ENCODE measurements at regions not wholly inside any gene's neighbourhood (a gene's known extent, or its start where the extent isn't known, plus 50 kb on each side); places are given as distances from the start of the nearest gene placed in this dataset.

GRCh38 chr10:78589687-78590086, 479.1 kb upstream of the ZMIZ1 start:
- Histone ChIP-seq H3K18ac (ENCODE audit: low read length) (no peak overlapping the region), H3K4ac (ENCODE audit: low read length) (no peak overlapping the region), H2BK120ac (ENCODE audit: low read depth, low read length) (no peak overlapping the region), H3K36me3 (replicated peaks in 1 of 2; ENCODE audit: control insufficient read depth in 2 of 2, insufficient read depth in 2 of 2, low read length in 2 of 2) (no peaks in the 10 kb centered on the region), H3K4me3 (ENCODE audit: low read length in 2 of 2) (no peak overlapping the region), H2BK15ac (ENCODE audit: low read length) (no peak overlapping the region), H4K8ac (ENCODE audit: low read depth, low read length) (no peak overlapping the region), H3K14ac (ENCODE audit: low read length) (no peak overlapping the region), H2AFZ (ENCODE audit: low read length) (no peak overlapping the region), H3K4me2 (ENCODE audit: insufficient read depth, low read length, poor library complexity, severe bottlenecking) (no peak overlapping the region), H2BK5ac (ENCODE audit: low read length) (no peak overlapping the region), H3K9me3 (replicated peaks in 1 of 2; ENCODE audit: control insufficient read depth in 2 of 2, insufficient read depth in 1 of 2, low read depth in 1 of 2, low read length in 2 of 2) (no peaks in the 10 kb centered on the region), H4K91ac (ENCODE audit: low read depth, low read length, poor library complexity) (no peak overlapping the region), H2AK5ac (ENCODE audit: low read depth, low read length) (no peak overlapping the region), H3K23ac (ENCODE audit: low read depth, low read length, poor library complexity) (no peak overlapping the region), H3K4me1 (ENCODE audit: control insufficient read depth in 2 of 2, insufficient read depth in 1 of 2, low read depth in 1 of 2, low read length in 2 of 2) (peaks cover 3 to 5% of the 10 kb centered on the region in 2 donors), H2BK12ac (ENCODE audit: low read length) (no peak overlapping the region), H3K79me1 (ENCODE audit: low read depth, low read length) (no peaks in the 10 kb centered on the region), H3K27ac (replicated peaks; ENCODE audit: low read length) (no peak overlapping the region), H3K9ac (ENCODE audit: low read depth, low read length, poor library complexity) (no peak overlapping the region), H3K27me3 (ENCODE audit: control insufficient read depth in 3 of 3, insufficient read depth in 3 of 3, low read depth in 1 of 3, low read length in 3 of 3) (no peaks in the 10 kb centered on the region)
- no CpG with 5 or more reads among the region's 3 CpGs for WGBS, 2 donors (ENCODE audit: extremely low coverage in 2 of 2, insufficient read length in 2 of 2, insufficient replicate concordance in 1 of 2)
- no peak for DNase-seq (ENCODE audit: low spot score)

- Histone ChIP-seq H3K9ac (ENCODE audit: low read depth, low read length, poor library complexity) (no peak overlapping the region), H4K8ac (ENCODE audit: low read depth, low read length) (no peak overlapping the region), H4K91ac (ENCODE audit: low read depth, low read length, poor library complexity) (no peak overlapping the region), H2BK15ac (ENCODE audit: low read length) (no peak overlapping the region), H3K36me3 (replicated peaks in 1 of 2; ENCODE audit: control insufficient read depth in 2 of 2, insufficient read depth in 2 of 2, low read length in 2 of 2) (no peaks in the 10 kb centered on the region), H3K9me3 (replicated peaks in 1 of 2; ENCODE audit: control insufficient read depth in 2 of 2, insufficient read depth in 1 of 2, low read depth in 1 of 2, low read length in 2 of 2) (no peaks in the 10 kb centered on the region), H3K4me3 (ENCODE audit: low read length in 2 of 2) (no peak overlapping the region), H3K4me1 (ENCODE audit: control insufficient read depth in 2 of 2, insufficient read depth in 1 of 2, low read depth in 1 of 2, low read length in 2 of 2) (peaks cover 0 to 3% of the 10 kb centered on the region in 2 donors), H3K27me3 (ENCODE audit: control insufficient read depth in 3 of 3, insufficient read depth in 3 of 3, low read depth in 1 of 3, low read length in 3 of 3) (no peaks in the 10 kb centered on the region), H3K23ac (ENCODE audit: low read depth, low read length, poor library complexity) (no peak overlapping the region), H3K79me1 (ENCODE audit: low read depth, low read length) (no peaks in the 10 kb centered on the region), H3K14ac (ENCODE audit: low read length) (no peak overlapping the region), H2BK5ac (ENCODE audit: low read length) (no peak overlapping the region), H2BK12ac (ENCODE audit: low read length) (no peak overlapping the region), H3K4ac (ENCODE audit: low read length) (no peak overlapping the region), H3K27ac (replicated peaks; ENCODE audit: low read length) (no peak overlapping the region), H2BK120ac (ENCODE audit: low read depth, low read length) (no peak overlapping the region), H3K4me2 (ENCODE audit: insufficient read depth, low read length, poor library complexity, severe bottlenecking) (no peak overlapping the region), H2AFZ (ENCODE audit: low read length) (no peak overlapping the region), H2AK5ac (ENCODE audit: low read depth, low read length) (no peak overlapping the region), H3K18ac (ENCODE audit: low read length) (no peak overlapping the region)
- WGBS, 2 donors (ENCODE audit: extremely low coverage in 2 of 2, insufficient read length in 2 of 2, insufficient replicate concordance in 1 of 2) = no CpG with 5 or more reads among the region's 2 CpGs
- no peak for DNase-seq (ENCODE audit: low spot score)
These were observed 477.7 kb upstream of the ZMIZ1 start for GRCh38 chr10:78591066-78591465.

GRCh38 chr10:78594559-78595268, 474.1 kb upstream of the ZMIZ1 start:
- no peak overlapping the region for H3K9ac ChIP-seq (ENCODE audit: low read depth, low read length, poor library complexity)
- no peaks in the 10 kb centered on the region for H3K9me3 ChIP-seq (replicated peaks in 1 of 2; ENCODE audit: control insufficient read depth in 2 of 2, insufficient read depth in 1 of 2, low read depth in 1 of 2, low read length in 2 of 2)
- no peaks in the 10 kb centered on the region for H3K27me3 ChIP-seq (ENCODE audit: control insufficient read depth in 3 of 3, insufficient read depth in 3 of 3, low read depth in 1 of 3, low read length in 3 of 3)
- no peak for DNase-seq (ENCODE audit: low spot score)
- no peak overlapping the region for H3K27ac ChIP-seq (replicated peaks; ENCODE audit: low read length)
- no peak overlapping the region for H2AK5ac ChIP-seq (ENCODE audit: low read depth, low read length)
- H3K23ac ChIP-seq (ENCODE audit: low read depth, low read length, poor library complexity) = no peak overlapping the region
- H3K36me3 ChIP-seq (replicated peaks in 1 of 2; ENCODE audit: control insufficient read depth in 2 of 2, insufficient read depth in 2 of 2, low read length in 2 of 2) = no peaks in the 10 kb centered on the region
- no peak overlapping the region for H3K4me2 ChIP-seq (ENCODE audit: insufficient read depth, low read length, poor library complexity, severe bottlenecking)
- H2BK15ac ChIP-seq (ENCODE audit: low read length) = no peak overlapping the region
- no peak overlapping the region for H3K18ac ChIP-seq (ENCODE audit: low read length)
- H2BK120ac ChIP-seq (ENCODE audit: low read depth, low read length) = no peak overlapping the region
- no peak overlapping the region for H3K4me3 ChIP-seq (ENCODE audit: low read length in 2 of 2)
- no peak overlapping the region for H2BK12ac ChIP-seq (ENCODE audit: low read length)
- no CpG with 5 or more reads among the region's 7 CpGs for WGBS, 2 donors (ENCODE audit: extremely low coverage in 2 of 2, insufficient read length in 2 of 2, insufficient replicate concordance in 1 of 2)
- H4K8ac ChIP-seq (ENCODE audit: low read depth, low read length) = no peak overlapping the region
- H3K4ac ChIP-seq (ENCODE audit: low read length) = no peak overlapping the region
- H3K14ac ChIP-seq (ENCODE audit: low read length) = no peak overlapping the region
- H2AFZ ChIP-seq (ENCODE audit: low read length) = no peak overlapping the region
- no peak overlapping the region for H4K91ac ChIP-seq (ENCODE audit: low read depth, low read length, poor library complexity)
- no peaks in the 10 kb centered on the region for H3K4me1 ChIP-seq (ENCODE audit: control insufficient read depth in 2 of 2, insufficient read depth in 1 of 2, low read depth in 1 of 2, low read length in 2 of 2)
- H3K79me1 ChIP-seq (ENCODE audit: low read depth, low read length) = no peaks in the 10 kb centered on the region
- no peak overlapping the region for H2BK5ac ChIP-seq (ENCODE audit: low read length)

- H3K14ac ChIP-seq (ENCODE audit: low read length) = no peak overlapping the region
- no peak overlapping the region for H3K9ac ChIP-seq (ENCODE audit: low read depth, low read length, poor library complexity)
- H3K36me3 ChIP-seq (replicated peaks in 1 of 2; ENCODE audit: control insufficient read depth in 2 of 2, insufficient read depth in 2 of 2, low read length in 2 of 2) = no peaks in the 10 kb centered on the region
- no peak overlapping the region for H4K8ac ChIP-seq (ENCODE audit: low read depth, low read length)
- no peak overlapping the region for H3K18ac ChIP-seq (ENCODE audit: low read length)
- no peak overlapping the region for H3K4ac ChIP-seq (ENCODE audit: low read length)
- no peak overlapping the region for H2AFZ ChIP-seq (ENCODE audit: low read length)
- H2BK5ac ChIP-seq (ENCODE audit: low read length) = no peak overlapping the region
- no peak overlapping the region for H2BK12ac ChIP-seq (ENCODE audit: low read length)
- H2BK15ac ChIP-seq (ENCODE audit: low read length) = no peak overlapping the region
- H3K79me1 ChIP-seq (ENCODE audit: low read depth, low read length) = no peaks in the 10 kb centered on the region
- H2BK120ac ChIP-seq (ENCODE audit: low read depth, low read length) = no peak overlapping the region
- H3K9me3 ChIP-seq (replicated peaks in 1 of 2; ENCODE audit: control insufficient read depth in 2 of 2, insufficient read depth in 1 of 2, low read depth in 1 of 2, low read length in 2 of 2) = no peaks in the 10 kb centered on the region
- no peak for DNase-seq (ENCODE audit: low spot score)
- WGBS, 2 donors (ENCODE audit: extremely low coverage in 2 of 2, insufficient read length in 2 of 2, insufficient replicate concordance in 1 of 2) = no CpG with 5 or more reads among the region's 5 CpGs
- H2AK5ac ChIP-seq (ENCODE audit: low read depth, low read length) = no peak overlapping the region
- H3K23ac ChIP-seq (ENCODE audit: low read depth, low read length, poor library complexity) = no peak overlapping the region
- H3K4me3 ChIP-seq (ENCODE audit: low read length in 2 of 2) = no peak overlapping the region
- H3K4me2 ChIP-seq (ENCODE audit: insufficient read depth, low read length, poor library complexity, severe bottlenecking) = no peak overlapping the region
- peaks cover 0 to 2% of the 10 kb centered on the region in 2 donors for H3K4me1 ChIP-seq (ENCODE audit: control insufficient read depth in 2 of 2, insufficient read depth in 1 of 2, low read depth in 1 of 2, low read length in 2 of 2)
- H4K91ac ChIP-seq (ENCODE audit: low read depth, low read length, poor library complexity) = no peak overlapping the region
- H3K27me3 ChIP-seq (ENCODE audit: control insufficient read depth in 3 of 3, insufficient read depth in 3 of 3, low read depth in 1 of 3, low read length in 3 of 3) = no peaks in the 10 kb centered on the region
- H3K27ac ChIP-seq (replicated peaks; ENCODE audit: low read length) = no peak overlapping the region
These were observed 473.5 kb upstream of the ZMIZ1 start for GRCh38 chr10:78595269-78595619.

Data from neuronal stem cell (in vitro differentiated cells).